Inferior parietal cortex (tissue), 1 donor: ENCODE measurements at regions not wholly inside any gene's neighbourhood (a gene's known extent, or its start where the extent isn't known, plus 50 kb on each side); places are given as distances from the start of the nearest gene placed in this dataset.

Experiments used
- DNase-seq: peaks from one replicate; pipeline ENCODE4 v3.0.0-alpha.2; 2016; ENCODE audit errors: extremely low spot score

DNA sequence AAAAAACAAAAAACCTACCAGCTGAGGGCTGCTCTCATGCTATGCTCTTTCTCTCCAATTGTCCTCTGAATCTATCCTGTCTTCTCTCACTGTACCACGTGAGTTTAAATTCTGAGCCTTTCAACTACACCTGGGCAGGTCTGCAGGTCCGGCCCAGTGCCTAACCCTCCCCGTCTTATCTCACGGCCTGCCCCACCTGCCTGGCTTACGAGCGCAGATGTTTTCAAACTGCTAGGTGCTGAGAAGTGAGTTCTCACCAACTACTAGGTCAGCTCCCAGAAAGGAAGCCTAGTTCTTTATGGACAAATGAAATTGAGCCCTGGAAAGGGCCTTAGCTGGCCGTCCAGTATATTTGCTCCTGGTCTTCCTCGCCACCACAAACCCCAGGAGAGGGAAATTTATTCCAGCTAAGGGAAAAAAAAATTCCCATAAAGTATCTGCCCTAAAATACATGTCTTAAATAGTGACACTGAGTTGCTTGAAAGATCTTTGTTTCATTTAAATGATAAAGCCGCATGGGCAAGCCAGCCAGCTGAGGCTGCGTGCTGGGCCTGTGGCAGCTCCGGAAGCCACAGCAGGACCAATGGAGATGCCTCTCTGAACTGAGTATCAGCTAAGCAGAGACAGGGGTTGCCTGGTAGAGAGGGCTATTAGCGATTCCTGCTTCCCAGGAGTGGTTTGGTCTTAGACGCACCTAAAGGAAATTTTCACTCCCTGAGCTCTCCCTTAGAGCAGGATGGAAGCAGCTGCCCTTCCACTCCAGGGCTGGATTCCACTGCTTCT lies 92.5 kb upstream of the NCK2 start:
- no peak for DNase-seq

GRCh38 chr2:105649534-105649933 lies 95.2 kb upstream of the NCK2 start:
- no peak for DNase-seq

DNA sequence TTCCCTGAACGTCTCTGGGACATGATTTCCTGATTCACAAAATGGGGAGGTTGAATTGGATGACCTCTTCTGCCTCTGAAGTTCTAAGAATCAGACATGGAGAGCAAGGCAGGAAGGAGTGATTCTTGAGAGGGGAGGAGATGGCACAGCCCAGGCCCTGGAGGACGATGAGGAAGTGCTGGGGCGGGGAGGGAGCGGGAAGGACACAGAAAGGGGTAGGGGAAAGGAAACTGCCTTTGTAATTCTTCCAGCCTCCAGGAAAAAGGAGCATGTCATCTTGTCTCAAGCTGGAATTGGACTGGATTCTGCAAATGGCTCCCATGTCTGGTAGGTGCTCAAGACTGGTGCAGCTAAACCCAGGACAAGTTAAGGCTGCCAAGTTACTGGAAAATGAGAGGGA lies 97.0 kb upstream of the NCK2 start:
- no peak for DNase-seq

- DNase-seq: no peak
These were observed 98.0 kb upstream of the NCK2 start for GRCh38 chr2:105646774-105647076.

- peak; percentile 66 for DNase-seq
These were observed 98.6 kb upstream of the NCK2 start for GRCh38 chr2:105645938-105646773.

DNA sequence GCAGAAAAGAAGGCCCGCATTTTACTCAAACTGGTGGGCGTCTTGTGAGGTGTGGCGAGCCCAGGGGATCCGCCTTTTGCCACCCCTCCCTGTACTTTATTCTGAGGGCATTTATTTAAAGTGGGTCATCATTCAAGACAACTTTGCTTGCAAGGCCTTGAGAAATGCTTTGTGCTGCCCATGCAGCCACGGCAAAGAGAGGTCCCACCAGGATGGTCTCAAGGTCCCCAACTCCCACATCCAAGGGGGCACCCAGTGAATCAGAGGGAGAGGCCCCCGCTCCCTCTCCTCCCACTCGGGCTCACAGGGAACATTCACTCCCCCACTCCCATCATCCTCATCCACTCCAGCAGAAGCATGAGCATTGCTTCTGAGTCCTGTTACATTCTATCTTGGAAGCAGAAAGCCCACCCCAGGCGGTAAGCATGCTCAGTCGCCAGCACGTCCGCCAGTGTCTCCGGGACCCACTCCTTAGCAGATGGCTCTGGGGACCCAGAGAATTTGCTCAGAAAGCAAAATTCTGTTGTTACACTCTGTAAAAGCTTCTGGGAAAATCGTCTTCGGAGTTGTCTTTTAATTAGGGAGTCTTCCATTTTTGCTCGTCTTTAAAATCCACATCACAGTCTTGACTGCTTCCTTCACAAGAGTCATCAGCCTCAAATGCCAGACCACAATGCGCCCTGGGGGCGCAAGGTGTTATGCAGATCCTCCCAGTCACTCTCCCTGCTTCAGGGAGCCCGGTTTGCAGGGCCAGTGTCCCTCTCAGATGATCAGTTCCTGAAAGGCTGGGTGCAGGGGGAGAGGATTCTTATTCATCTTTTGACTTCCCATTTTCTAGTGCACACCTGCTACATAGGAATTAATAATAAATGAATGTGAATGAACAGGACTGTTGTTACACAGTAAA lies 99.4 kb upstream of the NCK2 start:
- DNase-seq: no peak

DNA sequence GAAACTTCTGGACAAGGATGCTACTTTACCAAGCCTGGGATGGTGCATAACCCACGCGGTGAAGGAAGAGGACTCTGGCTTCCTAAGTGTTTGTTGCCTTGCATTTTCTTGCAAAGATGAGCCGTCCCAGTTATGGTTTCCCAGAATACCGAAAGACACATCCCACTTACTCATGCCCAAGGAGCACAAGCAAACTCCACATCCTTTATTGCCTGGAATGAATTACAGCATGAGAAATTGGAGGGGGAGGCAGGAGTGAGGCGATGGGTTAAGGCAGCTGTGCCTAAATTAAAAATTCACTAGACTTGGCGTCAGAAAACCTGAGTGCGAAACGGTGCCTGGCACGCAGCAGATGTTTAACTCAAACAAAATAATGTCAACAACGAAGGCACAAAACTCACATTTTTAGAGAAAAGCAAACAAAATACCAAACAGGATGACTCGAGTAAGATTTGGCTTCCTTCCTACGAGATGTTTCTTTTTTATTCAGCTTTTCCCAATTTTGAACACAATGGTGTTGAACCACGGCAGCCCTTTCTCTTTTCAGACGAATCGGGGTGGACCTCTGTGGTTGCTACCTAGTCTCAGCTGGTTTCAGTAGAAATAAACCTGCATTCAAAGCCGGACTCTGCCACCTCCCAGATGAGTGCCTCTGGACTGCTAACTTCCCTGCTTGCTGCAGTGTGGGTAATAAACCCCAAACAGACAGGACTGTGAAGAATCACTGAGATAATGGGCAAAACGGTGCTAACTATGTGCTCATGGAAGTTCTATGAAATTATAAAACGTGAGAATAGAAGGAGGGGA lies 100.3 kb upstream of the NCK2 start:
- peak; percentile 57 for DNase-seq

DNA sequence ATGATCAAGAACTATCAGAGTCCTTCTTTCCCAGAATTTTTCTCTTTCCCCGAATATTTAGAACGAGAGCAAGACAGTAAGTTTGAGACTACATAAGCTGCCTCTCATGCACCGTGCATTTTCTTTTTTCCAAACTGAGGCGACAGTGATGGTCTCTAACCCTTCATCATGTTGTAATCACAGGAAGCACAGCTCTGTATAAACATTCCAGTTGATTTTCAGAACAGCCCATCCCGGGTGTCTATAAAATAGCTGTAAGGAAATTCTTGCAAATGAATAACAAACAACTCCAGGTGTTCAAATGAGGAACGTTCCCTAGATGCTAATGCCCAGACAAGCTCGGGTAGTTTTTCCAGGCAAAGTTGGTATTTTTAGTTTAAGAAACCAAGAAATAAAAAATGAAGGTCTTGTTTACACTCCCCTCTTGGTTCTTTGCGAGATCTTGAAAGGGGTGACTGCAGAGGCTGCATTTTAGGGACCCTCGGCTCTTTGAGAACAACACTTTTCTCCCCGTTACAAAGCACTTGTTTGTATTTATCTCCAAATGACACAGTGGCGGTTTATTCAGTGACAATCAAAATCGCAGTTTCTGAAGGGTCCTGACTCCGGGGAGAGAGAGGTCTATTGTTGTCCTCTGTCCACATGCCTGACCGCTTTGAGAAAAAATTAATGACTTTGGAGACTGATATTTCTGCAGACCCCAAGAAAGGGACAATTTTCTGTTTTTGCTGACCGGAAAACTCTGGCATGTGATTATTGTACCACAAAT lies 101.1 kb upstream of the NCK2 start:
- DNase-seq: no peak

GRCh38 chr2:105641389-105641811 lies 103.3 kb upstream of the NCK2 start:
- DNase-seq: peak; percentile 76

DNA sequence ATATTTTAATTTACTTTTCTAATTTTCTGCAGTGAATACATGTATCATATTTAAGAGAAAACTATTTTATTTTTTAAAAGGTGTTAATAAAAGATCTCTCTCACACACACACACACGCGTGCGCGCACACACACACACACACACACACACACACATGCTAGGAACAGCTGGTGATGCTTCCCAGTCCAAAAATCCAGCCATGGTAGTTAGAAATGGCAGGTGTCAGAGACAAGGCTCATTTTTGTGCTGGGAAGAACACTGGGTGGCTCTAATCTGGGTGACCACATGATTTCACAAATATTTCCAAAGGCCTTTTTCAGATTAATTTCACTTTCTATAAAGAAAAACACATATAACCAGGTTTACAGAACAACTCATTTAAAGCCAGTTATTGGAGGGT lies 104.5 kb upstream of the NCK2 start:
- no peak for DNase-seq

DNA sequence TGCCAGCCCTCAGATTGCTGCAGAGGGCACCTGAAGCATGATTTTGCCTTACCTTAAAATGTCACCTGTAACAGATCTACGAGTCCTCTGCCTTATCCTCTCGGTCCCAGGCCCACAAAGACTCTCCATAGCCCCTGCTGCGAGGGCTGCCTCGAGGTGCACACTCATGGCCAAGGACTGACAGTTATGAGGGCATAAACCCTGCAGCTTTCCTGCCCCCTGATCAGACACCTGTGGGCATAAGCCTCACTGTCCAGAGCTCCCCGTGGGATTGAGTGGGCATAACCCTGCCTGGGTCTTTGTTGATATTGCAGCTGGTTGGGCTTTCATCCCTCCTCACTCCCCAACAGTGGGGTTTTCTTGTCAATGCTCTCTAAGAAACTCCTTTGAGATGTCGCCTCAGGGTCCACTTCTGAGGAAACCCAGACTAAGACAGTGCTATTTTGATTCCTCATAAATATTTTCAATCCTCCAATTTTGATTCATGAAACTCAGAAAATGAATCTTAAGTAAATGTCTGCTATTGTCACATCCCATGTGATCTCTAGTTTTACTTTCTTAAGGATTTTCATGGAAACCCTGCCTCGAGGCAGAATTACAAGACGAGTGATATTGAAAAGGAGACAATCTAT lies 108.5 kb upstream of the NCK2 start:
- no peak for DNase-seq

DNA sequence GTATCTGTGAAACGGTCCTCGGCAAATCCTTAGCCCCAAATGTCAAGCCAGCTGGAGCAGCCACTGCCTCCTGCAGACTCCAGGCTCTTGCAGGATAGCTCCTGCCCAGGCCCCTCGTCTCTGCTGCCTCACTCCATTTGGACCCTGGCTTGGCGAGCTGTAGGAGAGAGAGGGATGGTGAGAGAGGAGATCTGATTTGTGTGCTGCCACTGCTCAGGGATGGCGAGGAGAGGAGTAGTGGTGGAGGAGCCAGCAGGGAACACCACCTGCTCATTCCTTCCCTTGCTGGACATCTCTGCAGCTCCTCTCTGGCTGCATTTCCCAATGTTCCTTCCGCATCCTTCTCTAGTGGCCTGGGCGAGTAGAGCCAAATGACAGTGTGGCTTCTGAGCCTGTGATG lies 109.1 kb upstream of the NCK2 start:
- DNase-seq: no peak

- no peak for DNase-seq
These were observed 110.5 kb upstream of the NCK2 start for GRCh38 chr2:105634198-105634597.

GRCh38 chr2:105631922-105632321 lies 112.8 kb upstream of the NCK2 start:
- no peak for DNase-seq

- no peak for DNase-seq
These were observed 113.7 kb upstream of the NCK2 start for GRCh38 chr2:105631011-105631410.

- no peak for DNase-seq
These were observed 115.1 kb upstream of the NCK2 start for GRCh38 chr2:105629634-105630033.

DNA sequence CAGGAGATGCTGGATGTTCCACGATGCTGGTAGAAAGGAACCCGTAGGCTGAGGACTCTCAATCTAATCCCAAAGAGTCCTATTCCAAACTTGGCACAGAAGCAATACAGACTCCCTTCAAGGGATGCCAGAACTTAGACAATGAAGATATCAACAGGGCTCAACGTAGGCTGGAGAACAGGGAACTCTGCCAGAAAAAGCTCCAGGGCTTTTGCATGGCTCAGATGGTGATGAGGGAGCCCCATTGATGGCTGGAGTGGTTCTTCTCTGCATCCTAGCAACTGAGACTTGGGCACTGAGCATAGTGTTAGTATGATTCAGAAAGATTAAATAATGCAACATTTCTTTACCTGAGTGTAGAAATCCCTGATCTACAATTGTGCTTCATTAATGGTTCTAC lies 117.2 kb upstream of the NCK2 start:
- DNase-seq: peak; percentile 78

DNA sequence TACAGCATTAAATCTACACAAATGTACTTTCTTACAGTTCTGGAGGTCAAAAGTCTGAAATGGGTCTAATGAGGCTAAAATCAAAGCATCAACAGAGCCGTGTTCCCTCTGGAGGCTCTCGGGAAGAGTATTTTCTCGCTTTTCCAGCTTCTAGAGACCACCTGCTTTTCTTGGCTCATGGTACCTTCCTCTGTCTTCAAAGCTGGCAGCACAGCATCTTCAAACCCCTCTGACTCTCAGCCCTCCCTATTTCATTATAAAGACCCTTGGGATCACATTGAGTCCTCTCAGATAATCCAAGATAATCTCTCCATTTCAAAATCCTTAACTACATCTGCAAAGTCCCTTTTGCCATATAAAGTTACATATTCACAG lies 117.8 kb upstream of the NCK2 start:
- DNase-seq: no peak

GRCh38 chr2:105626212-105626965 lies 118.3 kb upstream of the NCK2 start:
- DNase-seq: no peak
